ENCODE measurements at regions not wholly inside any gene's neighbourhood (a gene's known extent, or its start where the extent isn't known, plus 50 kb on each side); places are given as distances from the start of the nearest gene placed in this dataset.

GRCh38 chr13:80604098-80604497 lies 263.2 kb upstream of the SPRY2 start:
- no peaks in the 10 kb centered on the region for H3K36me3 ChIP-seq (replicated peaks in 1 of 2; ENCODE audit: control extremely low read depth in 1 of 2, control insufficient read depth in 1 of 2, extremely low read depth in 1 of 2, insufficient read depth in 2 of 2, low read length in 1 of 2)
- TF ChIP-seq EZH2 (IDR thresholded peaks at IDR 0.05; ENCODE audit: borderline replicate concordance, insufficient read depth, low read depth, low read length, poor library complexity, severe bottlenecking): no peak
- TF ChIP-seq CTCF (IDR thresholded peaks at IDR 0.05): no peak
- DNase-seq (no peak), ATAC-seq (ENCODE audit: low read depth) (no peak)
- no peaks in the 10 kb centered on the region for H4K20me1 ChIP-seq (ENCODE audit: control insufficient read depth, insufficient read depth, low read length, poor library complexity, severe bottlenecking)
- ChIA-PET POLR2A (no interaction called here), CTCF (no interaction called here)
- H3K9me3 Mint-ChIP-seq (ENCODE audit: insufficient read depth): no peaks in the 10 kb centered on the region
- H3K27ac Mint-ChIP-seq: no peak overlapping the region
- intact Hi-C loops (cut with micrococcal nuclease): no loop called here
- no peak overlapping the region for H3K9ac ChIP-seq (ENCODE audit: low read length)
- H2AFZ ChIP-seq (ENCODE audit: insufficient read depth, low read depth, low read length, poor library complexity, severe bottlenecking): no peak overlapping the region
- no peaks in the 10 kb centered on the region for H3K4me1 Mint-ChIP-seq
- no peak overlapping the region for H3K4me3 ChIP-seq (ENCODE audit: control extremely low read depth in 1 of 5, extremely low read depth in 1 of 5, insufficient read depth in 1 of 5, low read depth in 2 of 5, low read length in 4 of 5)
- WGBS (ENCODE audit: insufficient coverage): 93% methylated on average over 1 of the region's 3 CpGs
- no peak overlapping the region for H3K27ac ChIP-seq (ENCODE audit: low read length in 2 of 2)
- no peaks in the 10 kb centered on the region for H3K9me3 ChIP-seq (ENCODE audit: control extremely low read depth in 1 of 3, control insufficient read depth in 2 of 3, insufficient read depth in 1 of 3, low read length in 2 of 3)
- no peak overlapping the region for H3K4me2 ChIP-seq (replicated peaks; ENCODE audit: low read depth, low read length, poor library complexity, severe bottlenecking)
- no peak overlapping the region for H3K4me3 Mint-ChIP-seq
- no peaks in the 10 kb centered on the region for H3K4me1 ChIP-seq (ENCODE audit: control insufficient read depth in 2 of 2, insufficient read depth in 2 of 2, low read length in 2 of 2)
- no peaks in the 10 kb centered on the region for H3K27me3 Mint-ChIP-seq
- no peaks in the 10 kb centered on the region for H3K27me3 ChIP-seq (replicated peaks in 1 of 4; ENCODE audit: control extremely low read depth in 1 of 4, control insufficient read depth in 3 of 4, insufficient read depth in 4 of 4, low read length in 3 of 4)
- H3K79me2 ChIP-seq (ENCODE audit: control insufficient read depth, insufficient read depth, low read length): no peaks in the 10 kb centered on the region

GRCh38 chr13:80603351-80603750 lies 262.4 kb upstream of the SPRY2 start:
- no CpG with 5 or more reads among the region's 1 CpG for WGBS (ENCODE audit: insufficient coverage)
- ATAC-seq (ENCODE audit: low read depth): no peak

More at GRCh38 chr13:80603351-80603750, 262.4 kb upstream of the SPRY2 start:
- Histone ChIP-seq H3K36me3 (replicated peaks in 1 of 2; ENCODE audit: control extremely low read depth in 1 of 2, control insufficient read depth in 1 of 2, extremely low read depth in 1 of 2, insufficient read depth in 2 of 2, low read length in 1 of 2) (no peaks in the 10 kb centered on the region), H2AFZ (ENCODE audit: insufficient read depth, low read depth, low read length, poor library complexity, severe bottlenecking) (no peak overlapping the region), H3K9me3 (ENCODE audit: control extremely low read depth in 1 of 3, control insufficient read depth in 2 of 3, insufficient read depth in 1 of 3, low read length in 2 of 3) (no peaks in the 10 kb centered on the region), H3K4me1 (ENCODE audit: control insufficient read depth in 2 of 2, insufficient read depth in 2 of 2, low read length in 2 of 2) (no peaks in the 10 kb centered on the region), H3K79me2 (ENCODE audit: control insufficient read depth, insufficient read depth, low read length) (no peaks in the 10 kb centered on the region), H3K4me3 (ENCODE audit: control extremely low read depth in 1 of 5, extremely low read depth in 1 of 5, insufficient read depth in 1 of 5, low read depth in 2 of 5, low read length in 4 of 5) (no peak overlapping the region), H3K4me2 (replicated peaks; ENCODE audit: low read depth, low read length, poor library complexity, severe bottlenecking) (no peak overlapping the region), H4K20me1 (ENCODE audit: control insufficient read depth, insufficient read depth, low read length, poor library complexity, severe bottlenecking) (no peaks in the 10 kb centered on the region), H3K27ac (ENCODE audit: low read length in 2 of 2) (no peak overlapping the region), H3K9ac (ENCODE audit: low read length) (no peak overlapping the region), H3K27me3 (replicated peaks in 1 of 4; ENCODE audit: control extremely low read depth in 1 of 4, control insufficient read depth in 3 of 4, insufficient read depth in 4 of 4, low read length in 3 of 4) (no peaks in the 10 kb centered on the region)
- intact Hi-C loops (cut with micrococcal nuclease): no loop called here
- POLR2A ChIA-PET: no interaction called here
- no peaks in the 10 kb centered on the region for H3K4me1 Mint-ChIP-seq
- H3K27me3 Mint-ChIP-seq: no peaks in the 10 kb centered on the region
- CTCF ChIA-PET: no interaction called here
- TF ChIP-seq CTCF (IDR thresholded peaks at IDR 0.05) (no peak), EZH2 (IDR thresholded peaks at IDR 0.05; ENCODE audit: borderline replicate concordance, insufficient read depth, low read depth, low read length, poor library complexity, severe bottlenecking) (no peak)
- DNase-seq: no peak
- no peaks in the 10 kb centered on the region for H3K9me3 Mint-ChIP-seq (ENCODE audit: insufficient read depth)
- no peak overlapping the region for H3K27ac Mint-ChIP-seq
- no peak overlapping the region for H3K4me3 Mint-ChIP-seq
